ENCODE measurements at regions not wholly inside any gene's neighbourhood (a gene's known extent, or its start where the extent isn't known, plus 50 kb on each side); places are given as distances from the start of the nearest gene placed in this dataset.

DNA sequence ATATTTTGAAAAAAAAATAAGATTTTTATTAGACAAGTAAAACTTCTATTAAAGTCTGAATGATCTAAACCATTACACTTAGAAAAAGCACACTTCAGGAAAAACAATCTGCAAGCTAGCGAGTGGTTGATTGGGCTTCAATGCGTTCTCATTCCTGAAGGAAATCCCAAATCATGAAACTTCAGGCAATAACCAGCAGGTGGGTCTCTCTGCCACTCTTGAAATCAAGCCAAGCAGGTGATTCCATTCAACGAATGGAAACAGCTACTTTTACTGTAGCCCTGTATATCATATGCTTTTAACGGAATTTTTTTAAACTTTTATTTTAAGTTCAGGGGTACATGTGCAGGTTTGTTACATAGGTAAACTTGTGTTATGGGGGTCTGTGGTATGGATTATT, 234.5 kb upstream of the TRPM3 start:
- H3K4me3 Mint-ChIP-seq: no peak overlapping the region
- no peak for DNase-seq (ENCODE audit: low spot score in 2 of 2, unreplicated experiment in 2 of 2)
- no peak overlapping the region for H3K27ac Mint-ChIP-seq
- H3K36me3 Mint-ChIP-seq: no peaks in the 10 kb centered on the region
- TF ChIP-seq, protein P1, sequence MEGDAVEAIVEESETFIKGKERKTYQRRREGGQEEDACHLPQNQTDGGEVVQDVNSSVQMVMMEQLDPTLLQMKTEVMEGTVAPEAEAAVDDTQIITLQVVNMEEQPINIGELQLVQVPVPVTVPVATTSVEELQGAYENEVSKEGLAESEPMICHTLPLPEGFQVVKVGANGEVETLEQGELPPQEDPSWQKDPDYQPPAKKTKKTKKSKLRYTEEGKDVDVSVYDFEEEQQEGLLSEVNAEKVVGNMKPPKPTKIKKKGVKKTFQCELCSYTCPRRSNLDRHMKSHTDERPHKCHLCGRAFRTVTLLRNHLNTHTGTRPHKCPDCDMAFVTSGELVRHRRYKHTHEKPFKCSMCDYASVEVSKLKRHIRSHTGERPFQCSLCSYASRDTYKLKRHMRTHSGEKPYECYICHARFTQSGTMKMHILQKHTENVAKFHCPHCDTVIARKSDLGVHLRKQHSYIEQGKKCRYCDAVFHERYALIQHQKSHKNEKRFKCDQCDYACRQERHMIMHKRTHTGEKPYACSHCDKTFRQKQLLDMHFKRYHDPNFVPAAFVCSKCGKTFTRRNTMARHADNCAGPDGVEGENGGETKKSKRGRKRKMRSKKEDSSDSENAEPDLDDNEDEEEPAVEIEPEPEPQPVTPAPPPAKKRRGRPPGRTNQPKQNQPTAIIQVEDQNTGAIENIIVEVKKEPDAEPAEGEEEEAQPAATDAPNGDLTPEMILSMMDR (IDR thresholded peaks at IDR 0.05; ENCODE audit: unreplicated experiment): no peak
- no peaks in the 10 kb centered on the region for H3K4me1 Mint-ChIP-seq
- H3K27me3 Mint-ChIP-seq (ENCODE audit: low read depth): no peaks in the 10 kb centered on the region
- H3K9me3 Mint-ChIP-seq: no peaks in the 10 kb centered on the region

DNA sequence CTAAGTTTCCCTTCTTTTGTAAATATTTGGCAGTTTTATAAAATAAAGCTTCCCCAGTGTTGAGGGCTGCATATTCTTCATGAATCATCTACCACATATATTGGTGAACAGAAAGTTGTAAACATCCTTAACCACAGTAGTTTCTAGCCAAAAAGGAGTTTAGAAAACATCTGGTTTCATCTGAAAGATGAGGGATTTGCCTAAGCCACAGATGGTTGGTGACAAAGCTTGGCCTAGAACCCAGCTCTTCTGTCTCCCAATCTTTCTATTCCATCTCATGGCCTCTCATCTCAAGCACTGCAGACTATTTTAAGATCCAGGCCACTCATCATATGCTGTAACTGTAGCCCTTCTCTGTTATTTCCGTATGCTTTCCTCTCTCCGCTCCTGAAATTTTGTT, 232.3 kb upstream of the TRPM3 start:
- TF ChIP-seq, protein P1 (IDR thresholded peaks at IDR 0.05; ENCODE audit: unreplicated experiment): no peak
- Mint-ChIP-seq H3K27me3 (ENCODE audit: low read depth) (no peaks in the 10 kb centered on the region), H3K36me3 (no peaks in the 10 kb centered on the region), H3K9me3 (no peaks in the 10 kb centered on the region), H3K4me3 (no peak overlapping the region), H3K4me1 (peaks cover 2% of the 10 kb centered on the region), H3K27ac (no peak overlapping the region)
- no peak for DNase-seq (ENCODE audit: low spot score in 2 of 2, unreplicated experiment in 2 of 2)

DNA sequence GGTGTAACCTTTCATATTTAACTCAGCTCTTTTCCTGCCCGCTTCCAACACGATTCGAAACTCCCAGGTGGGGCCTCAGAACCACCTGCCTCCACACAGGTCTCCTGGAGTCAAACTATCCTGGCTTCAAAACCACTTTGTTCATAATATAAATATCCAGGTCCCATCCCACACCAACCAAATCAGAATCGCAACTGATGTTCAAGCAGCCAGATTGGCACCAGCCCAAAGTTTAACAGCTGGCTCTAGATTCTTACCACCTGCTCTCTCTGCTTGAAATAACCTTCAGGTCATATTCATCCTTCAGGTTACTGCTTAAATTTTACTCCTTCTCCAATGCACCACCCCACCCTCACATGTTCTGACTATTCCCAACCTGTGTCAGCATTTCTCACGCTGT, 231.4 kb upstream of the TRPM3 start:
- Mint-ChIP-seq H3K9me3 (no peaks in the 10 kb centered on the region), H3K27ac (no peak overlapping the region), H3K4me1 (peaks cover 2% of the 10 kb centered on the region), H3K36me3 (no peaks in the 10 kb centered on the region), H3K27me3 (ENCODE audit: low read depth) (no peaks in the 10 kb centered on the region), H3K4me3 (no peak overlapping the region)
- TF ChIP-seq, protein P1 (IDR thresholded peaks at IDR 0.05; ENCODE audit: unreplicated experiment): no peak
- no peak for DNase-seq (ENCODE audit: low spot score in 2 of 2, unreplicated experiment in 2 of 2)

DNA sequence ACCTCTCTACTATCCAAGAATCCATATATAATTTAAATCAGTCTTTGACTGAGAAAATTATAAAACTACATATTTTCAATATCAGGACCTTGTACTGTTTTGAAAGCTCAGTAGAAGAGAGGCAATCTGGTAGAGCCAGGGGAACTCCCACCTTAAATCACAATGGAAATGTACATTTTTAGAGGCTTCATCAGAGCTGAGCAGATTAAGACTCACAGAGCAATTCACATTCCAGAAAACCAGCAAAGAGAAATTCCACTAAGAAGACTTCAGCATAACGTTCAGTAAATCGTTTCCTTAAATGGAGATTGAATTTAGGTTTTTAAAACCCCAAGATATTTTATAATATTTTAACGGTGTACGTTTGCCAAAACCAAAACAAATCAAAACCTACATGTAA, 227.8 kb upstream of the TRPM3 start:
- Mint-ChIP-seq H3K36me3 (no peaks in the 10 kb centered on the region), H3K9me3 (peaks cover 6% of the 10 kb centered on the region), H3K27ac (peak overlapping the region; percentile 23), H3K4me1 (peaks cover 9% of the 10 kb centered on the region), H3K4me3 (no peak overlapping the region), H3K27me3 (ENCODE audit: low read depth) (no peaks in the 10 kb centered on the region)
- TF ChIP-seq, protein P1 (IDR thresholded peaks at IDR 0.05; ENCODE audit: unreplicated experiment): no peak
- no peak for DNase-seq (ENCODE audit: low spot score in 2 of 2, unreplicated experiment in 2 of 2)

DNA sequence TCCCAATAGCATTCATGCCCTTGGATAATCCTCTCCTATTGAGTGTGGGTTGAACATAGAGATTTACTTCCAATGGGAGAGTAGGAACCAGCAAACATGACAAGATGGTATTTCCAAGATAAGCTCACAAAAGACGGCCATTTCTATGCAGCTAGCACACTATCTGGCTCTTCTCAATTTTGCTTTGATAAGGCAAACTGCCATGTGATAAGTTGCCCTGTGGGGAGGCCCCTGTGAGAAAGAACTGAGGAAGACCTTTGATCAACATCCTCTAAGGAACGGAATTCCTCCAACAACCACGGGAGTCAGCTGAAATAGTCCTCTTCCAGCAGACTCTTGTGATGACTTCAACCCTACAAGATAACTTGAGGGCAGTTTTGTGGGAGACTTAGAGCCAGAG, 211.9 kb upstream of the TRPM3 start:
- Mint-ChIP-seq H3K4me3 (no peak overlapping the region), H3K27ac (no peak overlapping the region), H3K27me3 (ENCODE audit: low read depth) (peaks cover 16% of the 10 kb centered on the region), H3K9me3 (peaks cover 6% of the 10 kb centered on the region), H3K36me3 (peaks cover 2% of the 10 kb centered on the region), H3K4me1 (no peaks in the 10 kb centered on the region)
- TF ChIP-seq, protein P1 (IDR thresholded peaks at IDR 0.05; ENCODE audit: unreplicated experiment): no peak
- no peak for DNase-seq (ENCODE audit: low spot score in 2 of 2, unreplicated experiment in 2 of 2)

DNA sequence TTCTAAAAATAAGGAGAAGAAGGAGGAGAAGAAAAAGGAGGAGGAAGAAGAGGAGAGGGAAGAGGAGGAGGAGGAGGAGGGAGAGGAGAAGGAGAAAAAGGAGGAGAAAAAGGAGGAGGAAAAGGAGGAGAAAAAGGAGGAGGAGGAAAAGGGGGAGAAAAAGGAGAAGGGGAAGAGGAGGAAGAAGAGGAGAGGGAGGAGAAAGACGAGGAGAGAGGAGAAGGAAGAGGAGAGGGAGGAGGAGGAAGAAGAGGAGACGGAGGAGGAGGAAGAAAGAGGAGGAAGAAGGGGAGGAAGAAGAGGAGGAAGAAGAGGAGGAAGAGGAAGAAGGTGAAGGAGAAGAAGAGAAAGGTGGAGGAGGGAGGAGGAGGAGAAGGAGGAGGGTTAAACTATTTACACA, 210.2 kb upstream of the TRPM3 start:
- Mint-ChIP-seq H3K4me1 (no peaks in the 10 kb centered on the region), H3K36me3 (no peaks in the 10 kb centered on the region), H3K27ac (no peak overlapping the region), H3K4me3 (no peak overlapping the region), H3K27me3 (ENCODE audit: low read depth) (peaks cover 21% of the 10 kb centered on the region), H3K9me3 (no peaks in the 10 kb centered on the region)
- DNase-seq (ENCODE audit: low spot score in 2 of 2, unreplicated experiment in 2 of 2): no peak
- TF ChIP-seq, protein P1 (IDR thresholded peaks at IDR 0.05; ENCODE audit: unreplicated experiment): no peak

All from mesothelial cell of epicardium (in vitro differentiated cells).